ENCODE measurements at regions not wholly inside any gene's neighbourhood (a gene's known extent, or its start where the extent isn't known, plus 50 kb on each side); places are given as distances from the start of the nearest gene placed in this dataset.

DNA sequence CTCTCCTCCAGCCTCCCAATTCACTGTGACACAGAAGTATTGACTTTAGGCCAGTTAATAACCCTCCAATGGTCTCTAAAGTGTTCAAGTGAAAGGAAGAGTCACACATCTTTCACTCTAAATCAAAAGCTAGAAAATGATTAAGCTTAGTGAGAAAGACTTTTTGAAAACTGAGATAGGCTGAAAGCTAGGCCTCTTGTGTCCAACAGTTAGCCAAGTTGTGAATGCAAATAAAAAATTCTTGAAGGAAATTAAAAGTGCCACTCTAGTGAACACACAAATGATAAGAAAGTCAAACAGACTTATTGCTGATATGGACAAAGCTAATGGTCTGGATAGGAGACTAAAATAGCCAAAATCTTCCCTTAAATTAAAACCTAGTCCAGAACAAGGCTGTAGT lies 687.2 kb downstream of the TRIML1 start:
- DNase-seq (ENCODE audit: low spot score) = no peak

DNA sequence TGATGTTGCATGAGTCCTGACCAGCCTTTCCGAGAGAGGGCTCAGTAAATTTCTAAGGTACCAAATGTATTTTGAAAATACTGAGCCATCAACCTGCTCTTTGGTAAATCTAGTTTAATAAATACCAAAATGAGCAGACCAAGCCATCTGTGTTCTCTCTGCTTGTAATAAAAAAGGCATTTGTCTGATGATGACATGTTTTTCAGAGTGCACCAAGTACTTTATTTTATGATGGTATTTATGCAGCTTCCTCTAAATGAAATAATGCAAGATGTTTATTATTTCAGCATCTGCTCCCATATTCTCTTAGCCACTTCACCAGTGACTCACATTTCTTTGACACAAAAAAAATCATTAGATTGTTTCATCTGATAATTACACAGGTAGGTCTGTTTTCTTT lies 700.5 kb downstream of the TRIML1 start:
- no peak for DNase-seq (ENCODE audit: low spot score)

GRCh38 chr4:188841523-188841922 lies 702.3 kb downstream of the TRIML1 start:
- DNase-seq (ENCODE audit: low spot score) = no peak

DNA sequence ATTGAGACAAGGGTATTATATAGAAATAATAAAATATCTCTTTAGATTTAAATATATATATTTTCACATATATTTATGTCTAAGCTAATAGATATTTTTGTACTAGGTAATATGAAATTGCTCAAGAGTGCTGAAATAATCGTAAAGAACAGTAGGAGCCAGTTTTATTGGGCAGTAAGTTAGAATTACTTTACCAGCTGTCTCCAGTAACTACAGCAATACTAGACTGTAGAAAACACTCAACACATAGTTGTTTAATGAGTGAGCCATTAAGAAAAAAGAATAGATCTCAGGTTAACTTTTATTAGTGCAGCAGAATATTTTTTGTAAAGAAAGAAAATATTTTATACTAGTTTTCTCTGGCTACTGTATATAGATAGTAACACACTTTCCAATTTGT lies 715.2 kb downstream of the TRIML1 start:
- DNase-seq (ENCODE audit: low spot score) = no peak

DNA sequence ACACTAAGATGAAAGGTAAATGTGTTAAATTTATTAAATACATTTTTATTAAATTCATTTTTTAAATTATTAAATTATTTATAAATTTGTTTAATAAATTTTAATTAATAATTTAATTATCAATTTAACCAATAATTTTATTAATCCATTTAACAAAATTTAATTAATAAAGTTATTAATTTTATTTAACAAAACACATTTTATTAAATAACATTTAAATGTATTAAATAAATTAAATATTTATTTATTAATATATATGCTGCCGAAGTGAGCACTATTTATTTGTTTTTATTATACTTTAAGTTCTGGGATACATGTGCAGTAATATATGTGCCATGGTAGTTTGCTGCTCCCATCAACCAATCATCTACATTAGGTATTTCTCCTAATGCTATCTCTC lies 719.5 kb downstream of the TRIML1 start:
- DNase-seq (ENCODE audit: low spot score) = no peak

GRCh38 chr4:188864741-188865140 lies 725.5 kb downstream of the TRIML1 start:
- DNase-seq (ENCODE audit: low spot score) = no peak

- no peak for DNase-seq (ENCODE audit: low spot score)
These were observed 728.6 kb downstream of the TRIML1 start for GRCh38 chr4:188867796-188868195.

- no peak for DNase-seq (ENCODE audit: low spot score)
These were observed 730.3 kb downstream of the TRIML1 start for GRCh38 chr4:188869581-188869980.

GRCh38 chr4:188872809-188873208 lies 733.6 kb downstream of the TRIML1 start:
- DNase-seq (ENCODE audit: low spot score) = no peak

DNA sequence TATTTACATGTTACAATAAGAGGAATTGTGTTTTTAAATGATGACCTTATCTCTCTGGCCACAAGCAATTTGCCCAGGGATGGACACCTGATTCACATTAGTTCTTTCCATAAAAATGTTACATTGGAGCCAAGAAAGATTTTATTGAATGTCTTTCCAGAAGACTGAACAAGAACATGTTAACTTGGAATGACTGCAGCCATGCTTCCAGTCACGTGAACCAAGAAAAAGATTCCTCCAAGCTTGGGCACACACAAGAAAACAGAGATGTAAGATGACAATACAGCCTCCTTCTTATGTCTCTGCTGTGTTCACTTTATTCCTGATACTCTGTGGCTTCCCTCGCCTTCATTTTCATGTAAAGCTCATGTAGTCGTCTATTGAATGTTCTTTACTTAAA lies 737.6 kb downstream of the TRIML1 start:
- no peak for DNase-seq (ENCODE audit: low spot score)

GRCh38 chr4:188879598-188879997 lies 740.4 kb downstream of the TRIML1 start:
- DNase-seq (ENCODE audit: low spot score) = no peak

- DNase-seq (ENCODE audit: low spot score) = no peak
These were observed 748.7 kb downstream of the TRIML1 start for GRCh38 chr4:188887905-188888304.

GRCh38 chr4:188892837-188893236 lies 753.6 kb downstream of the TRIML1 start:
- no peak for DNase-seq (ENCODE audit: low spot score)

DNA sequence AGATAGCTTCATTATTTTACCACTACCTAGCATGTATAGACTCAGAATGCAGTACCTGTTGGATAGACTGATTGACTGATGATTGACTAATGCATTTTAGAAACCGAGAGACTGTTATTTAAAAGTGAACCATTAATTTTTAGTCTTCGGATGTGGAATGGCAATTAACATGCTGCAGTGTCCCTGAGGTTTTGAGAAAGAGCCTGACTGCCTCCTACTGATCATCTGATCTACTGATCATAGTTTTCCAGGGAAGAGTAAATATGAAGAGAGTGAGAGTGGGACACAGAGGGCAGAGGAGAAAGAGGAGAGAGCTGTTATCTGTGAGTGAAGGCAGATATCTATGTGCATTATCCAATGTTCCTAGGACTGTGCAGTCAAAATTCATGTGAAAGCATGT lies 764.7 kb downstream of the TRIML1 start:
- no peak for DNase-seq (ENCODE audit: low spot score)

- DNase-seq (ENCODE audit: low spot score) = no peak
These were observed 765.4 kb downstream of the TRIML1 start for GRCh38 chr4:188904617-188905016.

DNA sequence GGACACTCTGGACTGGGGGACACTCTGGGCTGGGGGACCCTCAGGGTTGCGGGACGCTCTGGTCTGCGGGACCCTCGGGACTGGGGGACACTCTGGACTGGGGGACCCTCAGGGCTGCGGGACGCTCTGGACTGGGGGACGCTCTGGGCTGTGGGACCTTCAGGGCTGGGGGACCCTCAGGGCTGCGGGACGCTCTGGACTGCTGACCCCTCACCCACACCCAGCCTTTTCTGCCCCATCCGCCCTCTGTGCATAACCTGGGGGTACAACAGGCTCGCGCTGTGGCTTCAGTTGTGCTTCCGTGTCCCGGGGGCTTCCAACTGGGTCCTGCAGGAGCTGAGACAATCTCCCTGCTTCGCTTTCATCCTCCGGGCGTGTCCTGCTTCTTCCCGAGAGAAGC lies 766.0 kb downstream of the TRIML1 start:
- DNase-seq (ENCODE audit: low spot score) = no peak

GRCh38 chr4:188911199-188911598 lies 772.0 kb downstream of the TRIML1 start:
- no peak for DNase-seq (ENCODE audit: low spot score)

GRCh38 chr4:188911707-188912106 lies 772.5 kb downstream of the TRIML1 start:
- DNase-seq (ENCODE audit: low spot score) = no peak

DNA sequence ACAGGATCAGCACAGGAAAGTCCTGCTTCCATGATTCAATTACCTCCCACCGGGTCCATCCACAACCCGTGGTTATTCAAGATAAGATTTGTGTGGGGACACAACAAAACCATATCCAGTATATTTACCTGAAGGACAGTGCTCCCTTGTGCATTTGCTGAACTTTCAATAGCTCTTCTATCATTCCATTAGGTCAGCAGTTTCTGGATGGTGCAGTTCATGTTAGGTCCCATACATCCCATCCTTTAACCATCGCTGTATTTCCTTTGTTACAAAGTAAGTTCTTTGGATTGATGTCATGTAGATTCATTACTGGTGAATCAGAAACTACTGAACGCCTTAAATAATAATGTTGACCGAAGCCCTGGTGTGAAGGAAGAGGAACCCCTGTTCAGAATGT lies 775.9 kb downstream of the TRIML1 start:
- no peak for DNase-seq (ENCODE audit: low spot score)

GRCh38 chr4:188918787-188919186 lies 779.5 kb downstream of the TRIML1 start:
- no peak for DNase-seq (ENCODE audit: low spot score)

DNA sequence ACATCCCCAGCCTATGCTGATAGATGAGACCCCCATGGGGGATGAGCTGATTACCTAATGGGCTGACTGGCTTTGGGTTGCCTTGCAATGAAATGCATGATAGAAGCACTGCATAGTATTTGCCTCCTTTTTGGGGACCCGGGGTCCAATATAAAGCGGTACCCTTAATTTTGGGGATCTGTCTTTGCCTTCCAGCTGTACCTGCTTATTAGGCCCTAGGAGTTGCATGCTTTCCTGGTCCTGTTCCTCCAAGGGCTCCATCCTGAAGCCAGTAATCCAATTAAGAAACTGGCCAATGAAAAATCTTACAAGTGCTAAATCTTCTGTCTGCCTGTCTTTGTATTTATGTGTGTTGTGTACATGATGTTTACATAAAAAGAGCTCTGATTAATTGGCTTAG lies 791.6 kb downstream of the TRIML1 start:
- DNase-seq (ENCODE audit: low spot score) = no peak

DNA sequence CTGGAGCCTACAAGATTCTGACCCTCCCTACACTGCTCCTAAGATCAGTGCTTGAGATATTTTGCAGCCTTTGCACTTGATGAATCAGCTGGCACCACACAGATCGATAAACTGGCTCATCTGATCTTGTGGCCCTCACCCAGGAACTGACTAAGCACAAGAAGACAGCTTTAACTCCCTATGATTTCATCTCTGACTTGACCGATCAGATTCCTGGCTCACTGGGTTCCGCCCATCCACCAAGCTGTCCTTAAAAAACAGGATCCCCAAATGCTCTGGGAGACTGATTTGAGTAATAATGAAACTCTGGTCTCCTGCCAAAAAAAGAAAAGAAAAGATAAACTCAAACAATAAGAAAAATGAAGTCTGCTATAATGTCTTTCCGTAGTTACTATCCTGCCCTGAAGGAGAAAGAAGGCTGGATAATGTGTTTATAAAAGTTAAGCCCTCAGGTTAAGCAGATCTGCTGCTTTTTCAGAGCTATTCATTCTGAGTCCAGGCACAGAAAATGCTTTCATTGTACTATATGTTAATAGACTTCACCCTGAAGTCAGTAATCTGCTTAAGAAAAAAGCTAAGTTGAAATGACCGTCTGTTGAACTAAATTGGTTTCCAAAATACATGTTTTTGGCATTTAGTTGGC lies 795.2 kb downstream of the TRIML1 start:
- DNase-seq (ENCODE audit: low spot score) = no peak

DNA sequence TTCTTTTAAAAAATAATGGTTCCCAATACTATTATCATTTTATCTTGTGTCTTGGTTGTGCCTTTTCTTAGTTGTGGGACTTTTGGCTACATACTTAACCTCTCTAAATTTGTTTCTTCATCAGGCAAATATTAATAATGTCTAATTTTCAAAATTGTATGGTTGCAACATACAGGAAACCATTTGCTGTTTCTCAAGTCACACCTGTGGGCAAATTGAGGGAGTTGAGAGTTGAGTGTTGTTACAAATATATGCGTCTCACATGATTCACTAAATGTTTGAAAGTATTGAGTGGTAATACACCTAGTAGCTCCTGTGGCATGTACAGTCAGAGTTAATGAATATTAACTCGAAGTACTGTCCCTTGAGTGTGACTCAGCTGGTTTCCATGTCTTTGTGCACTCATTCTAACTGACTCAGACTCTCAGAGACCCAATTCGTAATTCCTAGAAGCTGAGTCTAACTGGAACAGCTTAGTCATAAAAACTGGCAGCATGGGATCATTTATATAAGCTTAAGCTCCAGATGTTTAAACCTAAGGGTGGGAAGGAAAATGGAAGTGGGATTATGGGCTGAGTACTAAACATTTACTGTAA lies 802.4 kb downstream of the TRIML1 start:
- peak; percentile 74 for DNase-seq (ENCODE audit: low spot score)

DNA sequence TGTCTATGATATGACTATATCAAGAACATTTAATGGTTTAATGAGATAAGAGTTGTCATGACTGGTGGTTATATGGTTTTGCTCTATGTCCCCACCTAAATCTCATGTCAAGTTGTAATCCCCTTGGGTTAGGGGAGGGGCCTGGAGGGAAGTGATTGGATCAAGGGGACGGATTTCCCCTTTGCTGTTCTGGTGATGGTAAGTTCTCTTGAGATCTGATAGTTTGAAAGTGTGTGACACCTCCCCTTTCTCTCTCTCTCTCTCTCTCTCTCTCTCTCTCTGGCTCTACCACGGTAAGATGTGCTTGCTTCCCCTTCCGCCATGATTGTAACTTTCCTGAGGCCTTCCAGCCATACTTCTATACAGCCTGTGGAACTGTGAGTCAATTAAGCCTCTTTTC lies 803.4 kb downstream of the TRIML1 start:
- DNase-seq (ENCODE audit: low spot score) = no peak

Data from AG08396 (cell line).